Activated naive CD8-positive, alpha-beta T cell treated with anti-CD3 and anti-CD28 coated beads for 36 hours (primary cell): ENCODE measurements at regions not wholly inside any gene's neighbourhood (a gene's known extent, or its start where the extent isn't known, plus 50 kb on each side); places are given as distances from the start of the nearest gene placed in this dataset.
A peak's percentile ranks its signal among the peaks of the same experiment; 100 is the strongest.
"Not testable (repeated sequence)": the region's sequence is repeated elsewhere in the genome, so short reads cannot be mapped to it uniquely, and the experiment has no call there.

ENCODE experiments used
- DNase-seq: peaks from one replicate; pipeline ENCODE4 v3.0.0; 2021
- H3K27ac Mint-ChIP-seq: one replicate; pipeline ENCODE4 v1.8.0; 2022; ENCODE audit warnings: mild to moderate bottlenecking, moderate library complexity, mixed read lengths
- H3K27me3 Mint-ChIP-seq: one replicate; pipeline ENCODE4 v1.8.0; 2022; ENCODE audit warnings: mild to moderate bottlenecking, mixed read lengths
- H3K36me3 Mint-ChIP-seq: one replicate; pipeline ENCODE4 v1.8.0; 2021; ENCODE audit warnings: mild to moderate bottlenecking, mixed read lengths
- H3K4me1 Mint-ChIP-seq: one replicate; pipeline ENCODE4 v1.8.0; 2021; ENCODE audit warnings: mixed read lengths
- H3K4me3 Mint-ChIP-seq: one replicate; pipeline ENCODE4 v1.8.0; 2022; ENCODE audit warnings: mild to moderate bottlenecking, moderate library complexity, mixed read lengths
- H3K9me3 Mint-ChIP-seq: one replicate; pipeline ENCODE4 v1.8.0; 2022; ENCODE audit warnings: mixed read lengths

DNA sequence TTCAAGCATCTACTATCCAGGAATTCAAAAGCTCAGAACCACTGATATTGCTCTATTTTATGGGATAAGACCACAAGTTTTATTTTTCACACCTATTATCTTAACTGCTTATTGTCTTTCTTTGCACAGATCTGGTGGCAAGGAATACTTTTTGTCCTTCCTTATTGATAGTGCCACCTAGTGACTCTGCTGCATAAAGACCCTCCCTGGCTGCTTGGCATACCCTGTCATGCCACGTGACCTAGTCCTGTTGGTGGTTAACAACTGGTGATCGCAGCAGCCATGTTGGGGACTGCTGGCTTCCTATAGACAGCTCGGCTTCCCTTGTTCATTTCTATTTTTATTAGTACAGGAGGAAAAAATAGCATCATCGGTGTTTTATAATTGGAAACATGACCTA lies 236.3 kb downstream of the MEX3B start:
- Mint-ChIP-seq H3K4me3 (no peak overlapping the region), H3K36me3 (no peaks in the 10 kb centered on the region), H3K9me3 (no peaks in the 10 kb centered on the region), H3K27ac (no peak overlapping the region), H3K27me3 (no peaks in the 10 kb centered on the region), H3K4me1 (no peaks in the 10 kb centered on the region)
- DNase-seq, result peak; percentile 10

GRCh38 chr15:81807806-81808205 lies 238.0 kb downstream of the MEX3B start:
- Mint-ChIP-seq H3K27ac (no peak overlapping the region), H3K27me3 (no peaks in the 10 kb centered on the region), H3K4me1 (no peaks in the 10 kb centered on the region), H3K4me3 (no peak overlapping the region), H3K9me3 (no peaks in the 10 kb centered on the region), H3K36me3 (no peaks in the 10 kb centered on the region)
- DNase-seq, result no peak

DNA sequence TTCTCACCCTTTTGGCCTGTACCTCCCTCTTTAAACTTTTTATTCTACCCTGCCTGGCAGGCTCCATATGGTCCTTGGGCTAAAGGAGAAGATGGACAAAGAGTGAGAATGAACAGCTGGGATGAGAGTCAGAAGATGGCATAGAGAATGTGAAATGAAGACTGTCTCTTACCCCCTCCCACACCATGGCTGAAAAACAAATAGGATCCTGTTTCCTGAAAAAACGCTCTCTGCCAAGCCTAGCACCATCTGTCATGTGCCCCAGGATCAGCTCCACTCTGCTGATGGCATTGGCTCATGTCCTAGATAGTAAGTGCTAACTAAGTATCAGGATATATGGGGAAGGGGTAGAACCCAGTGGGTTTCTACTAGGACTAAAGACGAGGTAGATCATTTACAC lies 238.6 kb downstream of the MEX3B start:
- no peaks in the 10 kb centered on the region for H3K9me3 Mint-ChIP-seq
- H3K4me1 Mint-ChIP-seq, result no peaks in the 10 kb centered on the region
- no peak overlapping the region for H3K4me3 Mint-ChIP-seq
- DNase-seq, result no peak
- H3K36me3 Mint-ChIP-seq, result no peaks in the 10 kb centered on the region
- no peaks in the 10 kb centered on the region for H3K27me3 Mint-ChIP-seq
- no peak overlapping the region for H3K27ac Mint-ChIP-seq

DNA sequence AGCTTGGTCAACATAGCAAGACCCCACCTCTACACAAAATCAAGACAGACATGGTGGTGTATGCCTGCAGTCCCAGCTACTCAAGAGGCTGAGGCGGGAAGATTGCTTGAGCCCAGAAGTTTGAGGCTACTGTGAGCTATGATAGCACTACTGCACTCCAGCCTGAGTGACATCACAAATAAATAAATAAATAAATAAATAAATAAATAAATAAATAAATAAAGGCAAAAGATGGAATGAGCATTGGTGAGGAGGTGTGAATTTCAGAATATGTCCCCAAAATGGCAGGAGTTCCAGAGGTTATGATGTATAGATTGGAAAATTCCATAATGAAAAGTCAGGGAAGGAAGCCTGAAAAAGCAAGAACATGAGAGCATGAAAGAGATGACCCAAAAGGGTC lies 249.9 kb downstream of the MEX3B start:
- Mint-ChIP-seq H3K4me1 (no peaks in the 10 kb centered on the region), H3K4me3 (no peak overlapping the region), H3K27me3 (no peaks in the 10 kb centered on the region), H3K27ac (no peak overlapping the region), H3K9me3 (no peaks in the 10 kb centered on the region), H3K36me3 (no peaks in the 10 kb centered on the region)
- no peak for DNase-seq

DNA sequence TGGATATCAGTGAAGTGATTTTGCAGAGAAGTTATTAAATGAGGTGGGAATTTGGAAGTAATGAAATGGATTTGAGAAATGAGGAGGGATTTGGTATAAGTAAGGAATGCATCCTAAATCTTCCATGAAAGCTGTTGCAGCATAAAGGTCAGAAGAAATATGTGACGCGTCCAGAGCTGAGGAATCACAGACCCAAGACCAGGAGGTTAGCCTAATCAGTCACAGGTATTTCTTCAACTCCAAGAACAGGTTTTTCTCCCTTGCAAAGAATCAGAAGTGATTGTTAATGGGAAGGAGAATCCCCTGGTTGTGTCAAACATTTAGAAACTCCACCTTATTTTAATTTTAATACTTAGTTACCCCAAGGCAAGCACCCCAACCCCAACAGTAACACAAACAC lies 253.2 kb downstream of the MEX3B start:
- Mint-ChIP-seq H3K9me3 (no peaks in the 10 kb centered on the region), H3K36me3 (no peaks in the 10 kb centered on the region), H3K27ac (no peak overlapping the region), H3K4me1 (no peaks in the 10 kb centered on the region), H3K27me3 (peaks cover 14% of the 10 kb centered on the region), H3K4me3 (no peak overlapping the region)
- no peak for DNase-seq

DNA sequence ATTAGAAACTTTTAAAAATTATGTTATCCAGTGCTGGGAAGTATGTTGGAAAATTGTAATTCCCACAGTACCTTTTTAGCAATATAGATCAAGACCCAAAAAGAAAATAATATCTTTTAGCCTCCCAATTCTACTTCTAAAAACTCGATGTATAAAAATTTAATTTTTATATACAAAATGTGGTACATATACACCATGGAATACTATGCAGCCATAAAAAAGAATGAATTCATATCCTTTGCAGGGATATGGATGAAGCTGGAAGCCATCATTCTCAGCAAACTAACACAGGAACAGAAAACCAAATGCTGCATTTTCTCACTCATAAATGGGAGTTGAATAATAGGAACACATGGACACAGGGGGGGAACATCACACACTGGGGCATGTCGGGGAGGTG lies 254.5 kb downstream of the MEX3B start:
- H3K9me3 Mint-ChIP-seq, H3K27ac Mint-ChIP-seq, H3K36me3 Mint-ChIP-seq, DNase-seq, H3K4me3 Mint-ChIP-seq, H3K4me1 Mint-ChIP-seq: not testable (repeated sequence)
- H3K27me3 Mint-ChIP-seq, result peaks cover 15% of the 10 kb centered on the region

GRCh38 chr15:81789403-81789802 lies 256.4 kb downstream of the MEX3B start:
- Mint-ChIP-seq H3K4me1 (no peaks in the 10 kb centered on the region), H3K4me3 (no peak overlapping the region), H3K9me3 (no peaks in the 10 kb centered on the region), H3K27ac (no peak overlapping the region), H3K27me3 (peaks cover 15% of the 10 kb centered on the region), H3K36me3 (no peaks in the 10 kb centered on the region)
- no peak for DNase-seq

GRCh38 chr15:81786776-81787175 lies 259.0 kb downstream of the MEX3B start:
- Mint-ChIP-seq H3K4me3 (no peak overlapping the region), H3K27me3 (peaks cover 15% of the 10 kb centered on the region), H3K4me1 (no peaks in the 10 kb centered on the region), H3K27ac (no peak overlapping the region), H3K36me3 (no peaks in the 10 kb centered on the region), H3K9me3 (no peaks in the 10 kb centered on the region)
- no peak for DNase-seq

- Mint-ChIP-seq H3K36me3 (no peaks in the 10 kb centered on the region), H3K4me3 (no peak overlapping the region), H3K27me3 (peaks cover 17% of the 10 kb centered on the region), H3K27ac (no peak overlapping the region), H3K9me3 (no peaks in the 10 kb centered on the region), H3K4me1 (no peaks in the 10 kb centered on the region)
- DNase-seq, result no peak
These were observed 260.1 kb downstream of the MEX3B start for GRCh38 chr15:81785679-81786078.

- peaks cover 21% of the 10 kb centered on the region for H3K27me3 Mint-ChIP-seq
- no peak overlapping the region for H3K4me3 Mint-ChIP-seq
- H3K4me1 Mint-ChIP-seq, result no peaks in the 10 kb centered on the region
- no peak overlapping the region for H3K27ac Mint-ChIP-seq
- H3K36me3 Mint-ChIP-seq, result no peaks in the 10 kb centered on the region
- H3K9me3 Mint-ChIP-seq, result no peaks in the 10 kb centered on the region
- DNase-seq, result no peak
These were observed 260.6 kb downstream of the MEX3B start for GRCh38 chr15:81785181-81785580.

GRCh38 chr15:81784751-81785150 lies 261.1 kb downstream of the MEX3B start:
- Mint-ChIP-seq H3K27ac (no peak overlapping the region), H3K4me1 (no peaks in the 10 kb centered on the region), H3K27me3 (peaks cover 18% of the 10 kb centered on the region), H3K4me3 (no peak overlapping the region), H3K9me3 (no peaks in the 10 kb centered on the region), H3K36me3 (no peaks in the 10 kb centered on the region)
- no peak for DNase-seq

- DNase-seq, result no peak
- Mint-ChIP-seq H3K4me3 (no peak overlapping the region), H3K36me3 (no peaks in the 10 kb centered on the region), H3K9me3 (no peaks in the 10 kb centered on the region), H3K27me3 (peaks cover 13% of the 10 kb centered on the region), H3K4me1 (no peaks in the 10 kb centered on the region), H3K27ac (no peak overlapping the region)
These were observed 262.2 kb downstream of the MEX3B start for GRCh38 chr15:81783586-81783985.

DNA sequence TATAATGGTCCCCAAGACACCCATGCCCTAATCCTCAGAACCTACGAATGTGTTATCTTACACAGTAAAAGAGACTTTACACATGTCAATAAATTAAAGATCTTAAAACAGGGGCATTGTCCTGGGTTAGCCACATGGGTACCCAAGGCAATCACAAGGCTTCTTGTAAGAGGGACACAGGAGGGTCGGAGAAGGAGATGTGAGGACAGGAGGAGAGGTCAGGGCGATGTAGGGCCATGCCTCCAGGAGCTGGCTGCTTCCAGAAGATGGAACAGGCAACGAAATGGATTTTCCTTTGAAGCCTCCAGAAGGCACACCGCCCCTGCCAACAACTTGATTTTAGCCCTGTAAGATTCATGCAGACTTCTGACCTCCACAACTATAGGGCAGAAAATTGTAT lies 262.7 kb downstream of the MEX3B start:
- Mint-ChIP-seq H3K27me3 (peaks cover 11% of the 10 kb centered on the region), H3K9me3 (no peaks in the 10 kb centered on the region), H3K36me3 (no peaks in the 10 kb centered on the region), H3K4me3 (no peak overlapping the region), H3K27ac (no peak overlapping the region), H3K4me1 (no peaks in the 10 kb centered on the region)
- no peak for DNase-seq

- Mint-ChIP-seq H3K27ac (no peak overlapping the region), H3K27me3 (peaks cover 6% of the 10 kb centered on the region), H3K4me3 (no peak overlapping the region), H3K36me3 (no peaks in the 10 kb centered on the region), H3K9me3 (no peaks in the 10 kb centered on the region), H3K4me1 (peaks cover 3% of the 10 kb centered on the region)
- no peak for DNase-seq
These were observed 264.4 kb downstream of the MEX3B start for GRCh38 chr15:81781395-81781794.

DNA sequence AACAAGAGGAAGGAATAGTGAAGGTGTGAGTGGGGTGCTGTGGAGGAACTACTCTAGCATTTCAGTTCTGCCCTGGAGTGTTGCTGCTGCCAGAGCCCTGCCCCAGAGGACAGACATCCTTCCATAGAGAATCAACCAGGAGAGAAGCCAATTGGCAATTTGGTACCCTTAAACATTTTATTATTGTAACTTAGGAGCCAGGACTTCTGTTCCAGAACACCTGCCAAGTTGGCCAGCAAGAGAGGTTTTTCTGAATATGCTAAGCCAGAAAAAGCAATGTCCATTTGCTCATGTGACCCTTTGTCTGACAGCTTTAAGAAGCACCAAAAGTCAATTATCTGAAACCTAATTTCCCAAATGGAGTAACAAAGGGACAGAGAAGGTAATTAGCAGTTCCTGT lies 264.9 kb downstream of the MEX3B start:
- Mint-ChIP-seq H3K4me3 (no peak overlapping the region), H3K36me3 (no peaks in the 10 kb centered on the region), H3K9me3 (no peaks in the 10 kb centered on the region), H3K4me1 (peaks cover 3% of the 10 kb centered on the region), H3K27ac (no peak overlapping the region), H3K27me3 (peaks cover 6% of the 10 kb centered on the region)
- DNase-seq, result no peak

GRCh38 chr15:81779181-81779580 lies 266.6 kb downstream of the MEX3B start:
- H3K27ac Mint-ChIP-seq, result no peak overlapping the region
- H3K27me3 Mint-ChIP-seq, result peaks cover 6% of the 10 kb centered on the region
- H3K9me3 Mint-ChIP-seq, result no peaks in the 10 kb centered on the region
- peaks cover 3% of the 10 kb centered on the region for H3K4me1 Mint-ChIP-seq
- H3K4me3 Mint-ChIP-seq, result no peak overlapping the region
- no peak for DNase-seq
- H3K36me3 Mint-ChIP-seq, result no peaks in the 10 kb centered on the region

GRCh38 chr15:81777546-81777945 lies 268.3 kb downstream of the MEX3B start:
- no peaks in the 10 kb centered on the region for H3K36me3 Mint-ChIP-seq
- H3K27ac Mint-ChIP-seq, result no peak overlapping the region
- H3K4me1 Mint-ChIP-seq, result peaks cover 3% of the 10 kb centered on the region
- no peaks in the 10 kb centered on the region for H3K9me3 Mint-ChIP-seq
- no peak overlapping the region for H3K4me3 Mint-ChIP-seq
- peaks cover 6% of the 10 kb centered on the region for H3K27me3 Mint-ChIP-seq
- no peak for DNase-seq
